Muscle of leg (tissue), 3 donors: ENCODE measurements at regions not wholly inside any gene's neighbourhood (a gene's known extent, or its start where the extent isn't known, plus 50 kb on each side); places are given as distances from the start of the nearest gene placed in this dataset.

ENCODE experiments used
- DNase-seq: peaks from one replicate; pipeline ENCODE4 v3.0.0; 2013
- H3K27ac ChIP-seq: one replicate; pipeline ENCODE4 v1.5.1; 2013; ENCODE audit warnings: mild to moderate bottlenecking, low read length, control low read depth
- H3K27me3 ChIP-seq: one replicate; pipeline ENCODE4 v1.6.1; 2013; ENCODE audit warnings: low read length; ENCODE audit not compliant: control insufficient read depth, insufficient read depth
- H3K36me3 ChIP-seq: one replicate; pipeline ENCODE4 v1.6.1; 2013; ENCODE audit warnings: low read length; ENCODE audit not compliant: control insufficient read depth, insufficient read depth
- H3K4me1 ChIP-seq: one replicate; pipeline ENCODE4 v1.6.1; 2013; ENCODE audit warnings: low read length; ENCODE audit not compliant: control insufficient read depth, insufficient read depth
- H3K4me3 ChIP-seq: one replicate; pipeline ENCODE4 v1.5.1; 2013; ENCODE audit warnings: low read length, control low read depth
- H3K9me3 ChIP-seq: replicated peaks from 2 replicates; pipeline ENCODE4 v1.6.1; 2013; ENCODE audit warnings: low read depth, low read length; ENCODE audit not compliant: control insufficient read depth
- WGBS: methylation state at CpG from one replicate; pipeline ENCODE4 v1.1.5; 2013; ENCODE audit warnings: missing lambda C conversion rate; ENCODE audit not compliant: insufficient coverage; 5-methylcytosine and 5-hydroxymethylcytosine counted together

DNA sequence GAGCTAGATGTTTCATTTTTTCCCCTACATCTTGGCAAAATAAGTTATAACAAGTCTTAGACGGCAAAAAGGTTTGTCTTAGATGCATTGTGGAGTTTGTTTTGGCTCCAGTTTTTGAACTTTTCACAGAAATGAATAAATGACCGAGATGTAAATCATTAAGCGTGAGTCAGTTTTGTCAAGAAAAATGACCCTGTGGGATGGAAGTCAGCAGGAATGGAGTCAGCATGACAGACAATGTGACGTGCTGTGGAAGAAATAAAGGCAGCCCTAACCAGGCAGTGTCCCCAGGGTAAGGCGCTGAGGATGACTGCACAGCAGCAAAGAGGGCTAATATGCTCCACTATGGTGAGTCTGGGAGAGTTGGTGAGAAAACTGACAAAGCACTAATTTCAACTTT is 163.2 kb downstream of the NOC3L start:
- Histone ChIP-seq H3K4me3 (no peak overlapping the region), H3K27ac (no peak overlapping the region), H3K4me1 (no peaks in the 10 kb centered on the region), H3K27me3 (no peaks in the 10 kb centered on the region), H3K36me3 (no peaks in the 10 kb centered on the region), H3K9me3 (no peaks in the 10 kb centered on the region)
- no peak for DNase-seq
- WGBS, result 64% methylated on average over 5 of the region's 5 CpGs

DNA sequence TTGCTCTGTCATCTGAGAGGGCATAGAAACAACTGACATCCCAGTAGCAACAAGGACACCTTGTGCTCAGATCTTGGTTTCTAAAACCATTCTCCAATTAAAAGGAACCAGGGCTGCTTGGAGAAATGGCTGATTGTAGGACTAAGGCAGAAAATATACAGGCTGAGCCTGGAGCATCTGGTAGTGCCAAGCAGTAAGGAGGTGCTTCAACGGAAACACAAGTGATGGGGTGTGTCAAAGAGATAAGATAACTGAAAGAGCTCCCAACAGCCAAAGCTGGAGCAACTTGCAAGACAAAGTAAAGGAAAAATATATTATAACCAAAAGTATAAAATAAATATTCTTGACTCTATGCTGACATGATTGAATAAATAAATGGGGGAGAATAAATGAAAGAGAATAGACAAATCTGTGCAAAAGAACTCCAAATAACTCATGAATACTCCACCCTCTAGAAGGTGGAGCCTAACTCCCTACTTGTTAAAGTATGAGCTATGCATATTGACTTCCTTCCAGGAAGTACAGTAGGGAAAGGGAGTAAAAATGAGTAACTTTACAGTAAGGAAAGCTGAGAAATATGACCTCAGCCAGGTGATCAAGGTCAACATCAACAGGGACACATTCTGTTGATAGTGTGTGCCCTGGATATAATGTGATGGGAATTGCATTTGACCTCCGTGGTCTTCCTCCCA is 162.4 kb downstream of the NOC3L start:
- Histone ChIP-seq H3K27me3 (no peaks in the 10 kb centered on the region), H3K9me3 (no peaks in the 10 kb centered on the region), H3K27ac (no peak overlapping the region), H3K36me3 (no peaks in the 10 kb centered on the region), H3K4me1 (peaks cover under 1% of the 10 kb centered on the region), H3K4me3 (no peak overlapping the region)
- DNase-seq, result no peak
- no CpG with 5 or more reads among the region's 2 CpGs for WGBS

GRCh38 chr10:94205396-94205831 is 157.3 kb downstream of the NOC3L start:
- Histone ChIP-seq H3K36me3 (no peaks in the 10 kb centered on the region), H3K4me3 (no peak overlapping the region), H3K27me3 (no peaks in the 10 kb centered on the region), H3K4me1 (peaks cover 14% of the 10 kb centered on the region), H3K9me3 (peaks cover 3% of the 10 kb centered on the region), H3K27ac (no peak overlapping the region)
- DNase-seq, result peak; percentile 87
- 43% methylated on average over 1 of the region's 3 CpGs for WGBS

GRCh38 chr10:94206176-94206575 is 156.6 kb downstream of the NOC3L start:
- Histone ChIP-seq H3K27me3 (no peaks in the 10 kb centered on the region), H3K4me1 (peaks cover 21% of the 10 kb centered on the region), H3K27ac (no peak overlapping the region), H3K9me3 (peaks cover 3% of the 10 kb centered on the region), H3K4me3 (no peak overlapping the region), H3K36me3 (no peaks in the 10 kb centered on the region)
- DNase-seq, result no peak
- WGBS, result 70% methylated on average over 2 of the region's 2 CpGs

- H3K27me3 ChIP-seq, result no peaks in the 10 kb centered on the region
- H3K36me3 ChIP-seq, result no peaks in the 10 kb centered on the region
- no peak overlapping the region for H3K4me3 ChIP-seq
- DNase-seq, result no peak
- no peak overlapping the region for H3K27ac ChIP-seq
- no CpG with 5 or more reads among the region's 1 CpG for WGBS
- H3K4me1 ChIP-seq, result peaks cover 30% of the 10 kb centered on the region
- peaks cover 3% of the 10 kb centered on the region for H3K9me3 ChIP-seq
Measured at GRCh38 chr10:94208315-94208714, 154.4 kb downstream of the NOC3L start.

DNA sequence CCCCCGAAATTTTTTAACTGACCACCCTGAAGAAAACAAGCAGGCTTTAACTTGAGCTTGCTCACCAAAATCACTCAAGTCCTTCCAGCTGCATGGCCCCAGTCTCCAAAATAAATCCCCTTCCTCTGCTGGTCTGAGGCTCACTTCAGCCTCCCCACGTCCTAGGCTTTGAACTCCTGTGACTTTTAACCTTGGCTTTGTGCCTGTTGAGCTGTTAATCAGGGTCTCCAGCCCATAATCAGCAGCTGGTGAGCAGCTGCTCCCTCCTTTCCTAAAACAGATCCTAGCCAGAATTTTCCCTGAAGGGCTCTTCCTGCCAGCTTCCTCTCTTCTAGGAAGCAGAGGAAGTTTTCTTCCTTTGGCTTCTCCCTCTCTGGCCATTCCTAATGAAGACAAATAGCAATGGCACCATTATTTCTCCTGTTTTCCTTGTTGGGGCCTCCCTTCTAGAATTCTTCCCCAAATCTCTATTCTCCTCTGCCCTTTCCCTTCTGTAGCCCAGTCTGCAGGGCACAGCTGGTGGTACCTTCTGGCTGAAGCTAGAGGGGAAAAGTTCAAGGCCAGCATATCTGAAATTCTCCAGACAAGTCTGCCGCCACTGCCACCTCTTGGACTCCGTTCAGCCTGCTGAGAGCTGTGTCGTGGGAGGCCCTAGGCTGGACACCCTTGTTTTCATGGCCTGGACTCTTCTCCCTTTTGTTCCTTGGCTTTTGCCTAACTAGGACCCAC is 152.1 kb downstream of the NOC3L start:
- 18% methylated on average over 5 of the region's 5 CpGs for WGBS
- Histone ChIP-seq H3K4me3 (no peak overlapping the region), H3K27ac (peak overlapping the region; percentile 66), H3K9me3 (peaks cover 3% of the 10 kb centered on the region), H3K4me1 (peaks cover 40% of the 10 kb centered on the region), H3K27me3 (no peaks in the 10 kb centered on the region), H3K36me3 (peaks cover 6% of the 10 kb centered on the region)
- peak; percentile 89 for DNase-seq

- H3K36me3 ChIP-seq, result peaks cover 6% of the 10 kb centered on the region
- peak overlapping the region; percentile 66 for H3K27ac ChIP-seq
- no peak for DNase-seq
- H3K9me3 ChIP-seq, result peaks cover 3% of the 10 kb centered on the region
- peaks cover 38% of the 10 kb centered on the region for H3K4me1 ChIP-seq
- no CpG with 5 or more reads among the region's 1 CpG for WGBS
- no peak overlapping the region for H3K4me3 ChIP-seq
- no peaks in the 10 kb centered on the region for H3K27me3 ChIP-seq
Measured at GRCh38 chr10:94211169-94211510, 151.6 kb downstream of the NOC3L start.

GRCh38 chr10:94213001-94213530 is 149.7 kb downstream of the NOC3L start:
- peak; percentile 67 for DNase-seq
- peaks cover 6% of the 10 kb centered on the region for H3K36me3 ChIP-seq
- H3K9me3 ChIP-seq, result no peaks in the 10 kb centered on the region
- no peaks in the 10 kb centered on the region for H3K27me3 ChIP-seq
- H3K4me1 ChIP-seq, result peaks cover 38% of the 10 kb centered on the region
- WGBS, result 29% methylated on average over 1 of the region's 2 CpGs
- peak overlapping the region; percentile 29 for H3K27ac ChIP-seq
- no peak overlapping the region for H3K4me3 ChIP-seq

DNA sequence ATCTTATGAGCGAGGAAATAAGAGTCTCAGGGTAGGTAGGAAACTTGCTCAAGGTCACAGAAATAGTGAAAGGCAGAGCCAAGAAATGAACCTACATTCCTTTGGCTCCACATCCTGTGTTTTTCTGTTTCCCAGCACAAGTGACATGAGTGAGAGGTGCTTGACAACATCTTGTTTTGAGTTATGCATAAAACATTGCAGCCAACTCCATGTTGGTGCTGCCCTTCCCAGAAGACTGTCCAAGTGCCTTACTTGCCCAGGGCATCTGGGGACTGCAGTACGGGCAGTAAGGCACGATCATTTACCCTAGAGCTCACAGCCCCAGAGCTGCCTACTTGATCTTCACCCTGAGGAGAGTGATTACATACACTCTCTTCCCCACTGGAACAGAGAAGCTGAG is 148.8 kb downstream of the NOC3L start:
- no CpG with 5 or more reads among the region's 3 CpGs for WGBS
- Histone ChIP-seq H3K27ac (peak overlapping the region; percentile 31), H3K4me1 (peaks cover 37% of the 10 kb centered on the region), H3K36me3 (peaks cover 6% of the 10 kb centered on the region), H3K9me3 (no peaks in the 10 kb centered on the region), H3K27me3 (no peaks in the 10 kb centered on the region), H3K4me3 (no peak overlapping the region)
- DNase-seq, result no peak

GRCh38 chr10:94214481-94214893 is 148.3 kb downstream of the NOC3L start:
- Histone ChIP-seq H3K4me1 (peaks cover 37% of the 10 kb centered on the region), H3K27ac (peak overlapping the region; percentile 31), H3K36me3 (peaks cover 6% of the 10 kb centered on the region), H3K27me3 (no peaks in the 10 kb centered on the region), H3K4me3 (no peak overlapping the region), H3K9me3 (no peaks in the 10 kb centered on the region)
- WGBS, result 84% methylated on average over 7 of the region's 7 CpGs
- DNase-seq, result no peak
